SK-N-SH (cell line): ENCODE measurements at regions not wholly inside any gene's neighbourhood (a gene's known extent, or its start where the extent isn't known, plus 50 kb on each side); places are given as distances from the start of the nearest gene placed in this dataset.
A peak's percentile ranks its signal among the peaks of the same experiment; 100 is the strongest.
"Not testable (repeated sequence)": the region's sequence is repeated elsewhere in the genome, so short reads cannot be mapped to it uniquely, and the experiment has no call there.

ENCODE experiments used
- CTCF ChIA-PET: fragments of 300-600, 350-600 bp; formaldehyde crosslinking; extraction: SDS; loops from one replicate; lab custom pipeline; 2021; lab: Yijun Ruan, JAX
- POLR2A ChIA-PET: fragments of 350-600 bp; sonication (Branson Sonifier 250); formaldehyde crosslinking; extraction: SDS; loops from one replicate; lab custom pipeline; 2020; ENCODE audit warnings: antibody characterized with exemption, inconsistent platforms; lab: Yijun Ruan, JAX
- DNase-seq: peaks from one replicate; pipeline ENCODE4 v3.0.0; 2012
- H2AFZ ChIP-seq: fragments of 200-600 bp; sonication (generic); 2 replicates; pipeline ENCODE4 v1.8.1; 2016; ENCODE audit warnings: antibody characterized with exemption, mild to moderate bottlenecking, low read depth
- H3F3A ChIP-seq: fragments of 200-600 bp; sonication (generic); replicated peaks from 2 replicates; pipeline ENCODE3; 2016; ENCODE audit warnings: antibody characterized with exemption, mild to moderate bottlenecking; ENCODE audit not compliant: insufficient read depth
- H3K27ac ChIP-seq, 2 experiments: fragments of 200-500 bp in 1 of 2; fragments of 200-600 bp in 1 of 2; sonication (Bioruptor generic) in 1 of 2; sonication (generic), shearing (Covaris generic) in 1 of 2; 2 replicates each; pipeline versions ENCODE4 v1.5.1 to v1.6.1; 2014 to 2016; ENCODE audit warnings: low read depth in 2 of 2, inconsistent platforms in 1 of 2, low read length in 1 of 2, mild to moderate bottlenecking in 1 of 2, mixed read lengths in 1 of 2
- H3K27me3 ChIP-seq: fragments of 200-600 bp; sonication (generic), shearing (Covaris generic); 2 replicates; pipeline ENCODE4 v1.6.1; 2016; ENCODE audit warnings: mixed run types; ENCODE audit not compliant: insufficient read depth
- H3K36me3 ChIP-seq, 2 experiments: fragments of 200-500 bp in 1 of 2; fragments of 200-600 bp in 1 of 2; sonication (Bioruptor generic) in 1 of 2; sonication (generic) in 1 of 2; replicated peaks in 1 of 2; 2 replicates each; pipeline versions ENCODE3 to v1.5.1; 2014 to 2016; ENCODE audit warnings: low read length in 1 of 2, mild to moderate bottlenecking in 1 of 2; ENCODE audit not compliant: insufficient read depth in 2 of 2, control insufficient read depth in 1 of 2
- H3K4me1 ChIP-seq, 2 experiments: fragments of 200-500 bp in 1 of 2; fragments of 200-600 bp in 1 of 2; sonication (Bioruptor generic) in 1 of 2; sonication (generic), shearing (Covaris generic) in 1 of 2; 2 replicates each; pipeline versions ENCODE4 v1.5.1 to v1.6.1; 2014 to 2016; ENCODE audit warnings: low read depth in 1 of 2, low read length in 1 of 2, mixed run types in 1 of 2; ENCODE audit not compliant: insufficient read depth in 2 of 2, control insufficient read depth in 1 of 2
- H3K4me2 ChIP-seq: fragments of 200-600 bp; sonication (generic), shearing (Covaris generic); 2 replicates; pipeline ENCODE4 v1.6.1; 2017; ENCODE audit warnings: mixed run types
- H3K4me3 ChIP-seq, 2 experiments: fragments of 200-500 bp in 1 of 2; fragments of 200-600 bp in 1 of 2; sonication (Bioruptor generic) in 1 of 2; sonication (generic), shearing (Covaris generic) in 1 of 2; 2 replicates each; pipeline versions ENCODE4 v1.5.1 to v1.8.1; 2014 to 2016; ENCODE audit warnings: low read depth in 2 of 2, inconsistent platforms in 1 of 2, low read length in 1 of 2, mild to moderate bottlenecking in 1 of 2, mixed read lengths in 1 of 2, moderate library complexity in 1 of 2
- H3K79me2 ChIP-seq: fragments of 200-600 bp; sonication (generic); 2 replicates; pipeline ENCODE4 v1.8.1; 2017; ENCODE audit warnings: mild to moderate bottlenecking; ENCODE audit not compliant: insufficient read depth
- H3K9ac ChIP-seq: fragments of 200-600 bp; sonication (generic); 2 replicates; pipeline ENCODE4 v1.6.1; 2017; ENCODE audit warnings: mixed run types
- H3K9me2 ChIP-seq: fragments of 200-600 bp; sonication (generic); 2 replicates; pipeline ENCODE4 v1.6.1; 2017; ENCODE audit warnings: mixed run types
- H3K9me3 ChIP-seq: fragments of 200-600 bp; sonication (generic); 2 replicates; pipeline ENCODE4 v1.6.1; 2017; ENCODE audit warnings: mixed run types, mild to moderate bottlenecking, moderate library complexity
- H4K20me1 ChIP-seq: fragments of 200-600 bp; sonication (generic); 2 replicates; pipeline ENCODE4 v1.6.1; 2017; ENCODE audit warnings: mild to moderate bottlenecking, mixed run types; ENCODE audit not compliant: insufficient read depth
- EP300 ChIP-seq, 2 experiments: IDR thresholded peaks; 2 replicates each; pipeline versions ENCODE4 v1.4.0 to v1.6.1; 2012; ENCODE audit warnings: borderline replicate concordance in 1 of 2, low read depth in 1 of 2, low read length in 1 of 2
- FOXJ3 ChIP-seq: sonication (generic); formaldehyde crosslinking; IDR thresholded peaks from 2 replicates; pipeline ENCODE4 v1.5.1; 2020; ENCODE audit warnings: mild to moderate bottlenecking, missing genetic modification reagents
- GABPA ChIP-seq: IDR thresholded peaks from 2 replicates; pipeline ENCODE4 v1.4.0; 2012; ENCODE audit warnings: low read depth, mild to moderate bottlenecking
- MEF2A ChIP-seq: IDR thresholded peaks from 2 replicates; pipeline ENCODE4 v1.4.0; 2012; ENCODE audit warnings: low read depth, borderline replicate concordance
- NRF1 ChIP-seq: IDR thresholded peaks from 2 replicates; pipeline ENCODE4 v1.6.1; 2012; ENCODE audit warnings: low read depth, mild to moderate bottlenecking, low read length
- RCOR1 ChIP-seq: fragments of 150-350 bp; IDR thresholded peaks from 2 replicates; pipeline ENCODE4 v1.6.1; 2017; ENCODE audit warnings: antibody characterized with exemption, low read length
- REST ChIP-seq: IDR thresholded peaks from 2 replicates; pipeline ENCODE4 v1.6.1; 2012; ENCODE audit warnings: mild to moderate bottlenecking, low read depth, low read length, moderate library complexity
- RXRA ChIP-seq: IDR thresholded peaks from 2 replicates; pipeline ENCODE4 v1.4.0; 2012; ENCODE audit warnings: low read depth, mild to moderate bottlenecking, borderline replicate concordance
- SMC3 ChIP-seq: IDR thresholded peaks from 2 replicates; pipeline ENCODE4 v1.6.1; 2012; ENCODE audit warnings: low read depth, low read length, improper control_type of control experiment
- TAF1 ChIP-seq: IDR thresholded peaks from 2 replicates; pipeline ENCODE4 v1.6.1; 2012; ENCODE audit warnings: low read depth, mild to moderate bottlenecking, low read length, moderate library complexity, borderline replicate concordance
- TCF12 ChIP-seq: IDR thresholded peaks from 2 replicates; pipeline ENCODE4 v1.4.0; 2012
- USF1 ChIP-seq: IDR thresholded peaks from 2 replicates; pipeline ENCODE4 v1.4.0; 2012; ENCODE audit warnings: low read depth, borderline replicate concordance
- YY1 ChIP-seq: IDR thresholded peaks from 2 replicates; pipeline ENCODE4 v1.4.0; 2012; ENCODE audit warnings: low read depth, mild to moderate bottlenecking
- WGBS: methylation state at CpG from one replicate; pipeline ENCODE4 v1.1.6; 2017; ENCODE audit warnings: low lambda C conversion rate; 5-methylcytosine and 5-hydroxymethylcytosine counted together

GRCh38 chr1:55765505-55765904, 550.3 kb upstream of the USP24 start:
- H3K9me2 ChIP-seq, H3K9me3 ChIP-seq, H3K4me3 ChIP-seq, H2AFZ ChIP-seq, H3K79me2 ChIP-seq, CTCF ChIA-PET, H3K9ac ChIP-seq, H3F3A ChIP-seq, POLR2A ChIA-PET, DNase-seq, H3K36me3 ChIP-seq, H3K27me3 ChIP-seq, H3K27ac ChIP-seq, H3K4me2 ChIP-seq, H4K20me1 ChIP-seq: not testable (repeated sequence)
- 70% methylated on average over 3 of the region's 3 CpGs for WGBS
- peaks cover 0 to 24% of the 10 kb centered on the region in 2 experiments; a peak in 2 of 4 replicates for H3K4me1 ChIP-seq

- H4K20me1 ChIP-seq, result no peaks in the 10 kb centered on the region
These were observed 536.6 kb upstream of the USP24 start for GRCh38 chr1:55751776-55752175.

GRCh38 chr1:55750628-55750995, 535.4 kb upstream of the USP24 start:
- CTCF ChIA-PET, result interaction anchor here (0.9 kb wide), 1 partner anchor 296 kb away, joined by 3 read pairs; no protein-coding TSS in a partner anchor
- Histone ChIP-seq H3K9ac (no peak overlapping the region), H3K36me3 (no peaks in the 10 kb centered on the region), H2AFZ (no peak overlapping the region), H3K9me3 (no peaks in the 10 kb centered on the region), H3F3A (no peaks in the 10 kb centered on the region), H3K27ac (no peak overlapping the region; a peak in 1 of 4 replicates), H3K79me2 (no peaks in the 10 kb centered on the region), H4K20me1 (no peaks in the 10 kb centered on the region), H3K4me1 (no peaks in the 10 kb centered on the region; a peak in 1 of 4 replicates), H3K4me3 (no peak overlapping the region), H3K27me3 (no peaks in the 10 kb centered on the region), H3K9me2 (no peaks in the 10 kb centered on the region), H3K4me2 (no peak overlapping the region)
- DNase-seq, result no peak
- POLR2A ChIA-PET, result no interaction called here
- 78% methylated on average over 1 of the region's 1 CpG for WGBS
- no peak for TF ChIP-seq EP300 (IDR thresholded peaks at IDR 0.05; ENCODE audit: borderline replicate concordance in 1 of 2, low read depth in 1 of 2, low read length in 1 of 2)
- TF ChIP-seq FOXJ3, result no peak
- TF ChIP-seq MEF2A, result no peak
- no peak for TF ChIP-seq YY1
- no peak for TF ChIP-seq NRF1
- TF ChIP-seq USF1, result no peak
- TF ChIP-seq GABPA, result no peak
- no peak for TF ChIP-seq SMC3
- TF ChIP-seq RXRA, result no peak
- no peak for TF ChIP-seq TAF1

More at GRCh38 chr1:55751776-55752175, 536.6 kb upstream of the USP24 start:
- Histone ChIP-seq H2AFZ (no peak overlapping the region), H3K36me3 (no peaks in the 10 kb centered on the region), H3K4me2 (no peak overlapping the region), H3K4me3 (no peak overlapping the region), H3K4me1 (no peaks in the 10 kb centered on the region; a peak in 2 of 4 replicates), H3F3A (no peaks in the 10 kb centered on the region), H3K27me3 (no peaks in the 10 kb centered on the region), H3K9ac (no peak overlapping the region), H3K27ac (peak overlapping the region in 1 of 2 experiments; percentile 72; a peak in 2 of 4 replicates), H3K9me2 (no peaks in the 10 kb centered on the region), H3K79me2 (no peaks in the 10 kb centered on the region), H3K9me3 (no peaks in the 10 kb centered on the region)
- ChIA-PET POLR2A (no interaction called here), CTCF (no interaction called here)
- 69% methylated on average over 2 of the region's 2 CpGs for WGBS
- no peak for DNase-seq
- peak; percentile 68; the same call in 1 of the 2 replicates for TF ChIP-seq RCOR1
- no peak for TF ChIP-seq REST
- peak; percentile 36; the same call in 1 of the 2 replicates for TF ChIP-seq TCF12
